ENCODE measurements at regions not wholly inside any gene's neighbourhood (a gene's known extent, or its start where the extent isn't known, plus 50 kb on each side); places are given as distances from the start of the nearest gene placed in this dataset.

DNA sequence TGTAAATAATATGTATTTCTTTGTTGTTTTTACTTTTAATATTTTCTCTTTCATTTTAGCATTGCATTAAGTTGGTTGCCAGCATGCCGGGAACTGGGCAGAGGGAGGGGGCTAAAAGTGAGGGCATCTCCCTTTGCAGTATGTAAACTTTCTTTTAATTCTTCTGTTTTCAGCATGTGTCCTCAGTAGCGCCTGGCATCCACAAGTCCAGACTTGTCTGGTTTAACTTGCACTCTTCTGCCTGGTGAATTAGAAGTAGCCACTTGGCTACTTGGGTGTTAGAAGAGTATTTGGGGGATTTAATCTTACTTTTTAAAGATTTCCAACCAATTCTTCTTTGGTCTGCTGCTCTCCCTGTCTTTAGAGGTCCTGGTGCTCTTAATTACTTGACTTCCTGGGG lies 117.2 kb upstream of the SCAF11 start:
- TF ChIP-seq, protein P1, sequence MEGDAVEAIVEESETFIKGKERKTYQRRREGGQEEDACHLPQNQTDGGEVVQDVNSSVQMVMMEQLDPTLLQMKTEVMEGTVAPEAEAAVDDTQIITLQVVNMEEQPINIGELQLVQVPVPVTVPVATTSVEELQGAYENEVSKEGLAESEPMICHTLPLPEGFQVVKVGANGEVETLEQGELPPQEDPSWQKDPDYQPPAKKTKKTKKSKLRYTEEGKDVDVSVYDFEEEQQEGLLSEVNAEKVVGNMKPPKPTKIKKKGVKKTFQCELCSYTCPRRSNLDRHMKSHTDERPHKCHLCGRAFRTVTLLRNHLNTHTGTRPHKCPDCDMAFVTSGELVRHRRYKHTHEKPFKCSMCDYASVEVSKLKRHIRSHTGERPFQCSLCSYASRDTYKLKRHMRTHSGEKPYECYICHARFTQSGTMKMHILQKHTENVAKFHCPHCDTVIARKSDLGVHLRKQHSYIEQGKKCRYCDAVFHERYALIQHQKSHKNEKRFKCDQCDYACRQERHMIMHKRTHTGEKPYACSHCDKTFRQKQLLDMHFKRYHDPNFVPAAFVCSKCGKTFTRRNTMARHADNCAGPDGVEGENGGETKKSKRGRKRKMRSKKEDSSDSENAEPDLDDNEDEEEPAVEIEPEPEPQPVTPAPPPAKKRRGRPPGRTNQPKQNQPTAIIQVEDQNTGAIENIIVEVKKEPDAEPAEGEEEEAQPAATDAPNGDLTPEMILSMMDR (IDR thresholded peaks at IDR 0.05; ENCODE audit: poor library complexity, severe bottlenecking) = no peak
- TF ChIP-seq RAD21 (conservative IDR thresholded peaks at IDR 0.05) = no peak
- no peak for TF ChIP-seq EP300 (conservative IDR thresholded peaks at IDR 0.05; ENCODE audit: poor library complexity, severe bottlenecking)
- no peak for TF ChIP-seq EZH2 (IDR thresholded peaks at IDR 0.05; ENCODE audit: borderline replicate concordance, insufficient read depth, low read length, poor library complexity, severe bottlenecking)
- TF ChIP-seq, protein P2, sequence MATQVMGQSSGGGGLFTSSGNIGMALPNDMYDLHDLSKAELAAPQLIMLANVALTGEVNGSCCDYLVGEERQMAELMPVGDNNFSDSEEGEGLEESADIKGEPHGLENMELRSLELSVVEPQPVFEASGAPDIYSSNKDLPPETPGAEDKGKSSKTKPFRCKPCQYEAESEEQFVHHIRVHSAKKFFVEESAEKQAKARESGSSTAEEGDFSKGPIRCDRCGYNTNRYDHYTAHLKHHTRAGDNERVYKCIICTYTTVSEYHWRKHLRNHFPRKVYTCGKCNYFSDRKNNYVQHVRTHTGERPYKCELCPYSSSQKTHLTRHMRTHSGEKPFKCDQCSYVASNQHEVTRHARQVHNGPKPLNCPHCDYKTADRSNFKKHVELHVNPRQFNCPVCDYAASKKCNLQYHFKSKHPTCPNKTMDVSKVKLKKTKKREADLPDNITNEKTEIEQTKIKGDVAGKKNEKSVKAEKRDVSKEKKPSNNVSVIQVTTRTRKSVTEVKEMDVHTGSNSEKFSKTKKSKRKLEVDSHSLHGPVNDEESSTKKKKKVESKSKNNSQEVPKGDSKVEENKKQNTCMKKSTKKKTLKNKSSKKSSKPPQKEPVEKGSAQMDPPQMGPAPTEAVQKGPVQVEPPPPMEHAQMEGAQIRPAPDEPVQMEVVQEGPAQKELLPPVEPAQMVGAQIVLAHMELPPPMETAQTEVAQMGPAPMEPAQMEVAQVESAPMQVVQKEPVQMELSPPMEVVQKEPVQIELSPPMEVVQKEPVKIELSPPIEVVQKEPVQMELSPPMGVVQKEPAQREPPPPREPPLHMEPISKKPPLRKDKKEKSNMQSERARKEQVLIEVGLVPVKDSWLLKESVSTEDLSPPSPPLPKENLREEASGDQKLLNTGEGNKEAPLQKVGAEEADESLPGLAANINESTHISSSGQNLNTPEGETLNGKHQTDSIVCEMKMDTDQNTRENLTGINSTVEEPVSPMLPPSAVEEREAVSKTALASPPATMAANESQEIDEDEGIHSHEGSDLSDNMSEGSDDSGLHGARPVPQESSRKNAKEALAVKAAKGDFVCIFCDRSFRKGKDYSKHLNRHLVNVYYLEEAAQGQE (IDR thresholded peaks at IDR 0.05; ENCODE audit: borderline replicate concordance) = no peak
- no peak for TF ChIP-seq TAF1 (IDR thresholded peaks at IDR 0.05; ENCODE audit: low read depth)
- no peak for TF ChIP-seq POLR2AphosphoS5 (IDR thresholded peaks at IDR 0.05)
- no peak for TF ChIP-seq MXI1 (conservative IDR thresholded peaks at IDR 0.05; ENCODE audit: poor library complexity, severe bottlenecking)
- TF ChIP-seq SMC3 (conservative IDR thresholded peaks at IDR 0.05; ENCODE audit: poor library complexity) = no peak
